Peyer's patch (tissue), 4 donors: ENCODE measurements at regions not wholly inside any gene's neighbourhood (a gene's known extent, or its start where the extent isn't known, plus 50 kb on each side); places are given as distances from the start of the nearest gene placed in this dataset.
A peak's percentile ranks its signal among the peaks of the same experiment; 100 is the strongest.

Experiments used
- DNase-seq, 3 donors: peaks; one replicate each; pipeline ENCODE4 v3.0.0-alpha.2; 2017 to 2019
- H3K27ac ChIP-seq, 4 donors: fragments of 200-600 bp; sonication (generic); one replicate each; pipeline ENCODE4 v1.5.1; 2016 to 2019
- H3K27me3 ChIP-seq, 2 donors: fragments of 200-600 bp; sonication (generic); one replicate each; pipeline ENCODE4 v1.5.1; 2019
- H3K36me3 ChIP-seq, 3 donors: fragments of 200-600 bp; sonication (generic); one replicate each; pipeline ENCODE4 v1.5.1; 2016 to 2019
- H3K4me1 ChIP-seq, 4 donors: fragments of 200-600 bp; sonication (generic); one replicate each; pipeline ENCODE4 v1.5.1; 2016 to 2019
- H3K4me3 ChIP-seq, 4 donors: fragments of 200-600 bp; sonication (generic); 1 replicate in 3 of 4; 2 replicates in 1 of 4; pipeline ENCODE4 v1.5.1; 2016 to 2019; ENCODE audit warnings: mild to moderate bottlenecking in 1 of 4
- H3K9me3 ChIP-seq, 4 donors: fragments of 200-600 bp; sonication (generic); one replicate each; pipeline ENCODE4 v1.5.1; 2016 to 2019; ENCODE audit warnings: mild to moderate bottlenecking in 1 of 4
- POLR2A ChIP-seq, 2 donors: fragments of 450-650 bp; IDR thresholded peaks; one replicate each; pipeline ENCODE4 v1.5.1; 2017; ENCODE audit warnings: antibody characterized with exemption in 2 of 2, mild to moderate bottlenecking in 2 of 2, moderate library complexity in 2 of 2
- TF ChIP-seq, protein P1 (sequence below), 6 experiments: fragments of 450-650 bp in 4 of 6; fragments of 200-600 bp in 2 of 6; sonication (generic) in 1 of 6; IDR thresholded peaks; one replicate each; pipeline ENCODE4 v1.5.1; 2017 to 2019; ENCODE audit warnings: antibody characterized with exemption in 6 of 6, mild to moderate bottlenecking in 3 of 6, moderate library complexity in 1 of 6

DNA sequence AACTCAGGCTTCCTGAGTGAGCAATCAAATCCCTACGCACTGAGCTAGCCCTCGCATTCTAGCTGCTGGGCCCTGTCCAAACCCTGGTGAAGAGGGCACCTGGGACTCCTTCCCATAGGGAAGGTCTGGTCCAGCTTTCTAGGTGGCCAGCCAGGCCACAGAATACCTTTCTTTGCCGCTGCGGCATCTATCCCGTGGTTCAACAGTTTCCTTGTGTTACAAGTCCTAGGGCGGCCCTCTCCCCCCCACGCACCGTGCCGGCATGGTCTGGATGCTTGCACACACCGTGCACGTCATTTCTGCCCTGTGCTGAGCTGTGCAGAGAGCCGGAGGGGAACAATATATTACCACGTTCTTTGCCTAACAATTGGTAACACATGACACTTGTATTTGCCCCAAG, 164.6 kb upstream of the TSHZ3 start:
- Histone ChIP-seq H3K27me3 (no peaks in the 10 kb centered on the region), H3K27ac (no peak overlapping the region), H3K9me3 (no peaks in the 10 kb centered on the region), H3K4me3 (no peak overlapping the region), H3K36me3 (no peaks in the 10 kb centered on the region), H3K4me1 (no peaks in the 10 kb centered on the region)
- no peak for TF ChIP-seq POLR2A (IDR thresholded peaks at IDR 0.05)
- TF ChIP-seq, protein P1, sequence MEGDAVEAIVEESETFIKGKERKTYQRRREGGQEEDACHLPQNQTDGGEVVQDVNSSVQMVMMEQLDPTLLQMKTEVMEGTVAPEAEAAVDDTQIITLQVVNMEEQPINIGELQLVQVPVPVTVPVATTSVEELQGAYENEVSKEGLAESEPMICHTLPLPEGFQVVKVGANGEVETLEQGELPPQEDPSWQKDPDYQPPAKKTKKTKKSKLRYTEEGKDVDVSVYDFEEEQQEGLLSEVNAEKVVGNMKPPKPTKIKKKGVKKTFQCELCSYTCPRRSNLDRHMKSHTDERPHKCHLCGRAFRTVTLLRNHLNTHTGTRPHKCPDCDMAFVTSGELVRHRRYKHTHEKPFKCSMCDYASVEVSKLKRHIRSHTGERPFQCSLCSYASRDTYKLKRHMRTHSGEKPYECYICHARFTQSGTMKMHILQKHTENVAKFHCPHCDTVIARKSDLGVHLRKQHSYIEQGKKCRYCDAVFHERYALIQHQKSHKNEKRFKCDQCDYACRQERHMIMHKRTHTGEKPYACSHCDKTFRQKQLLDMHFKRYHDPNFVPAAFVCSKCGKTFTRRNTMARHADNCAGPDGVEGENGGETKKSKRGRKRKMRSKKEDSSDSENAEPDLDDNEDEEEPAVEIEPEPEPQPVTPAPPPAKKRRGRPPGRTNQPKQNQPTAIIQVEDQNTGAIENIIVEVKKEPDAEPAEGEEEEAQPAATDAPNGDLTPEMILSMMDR (IDR thresholded peaks at IDR 0.05) = no peak
- DNase-seq = no peak

- DNase-seq = no peak
- Histone ChIP-seq H3K27ac (no peak overlapping the region), H3K4me3 (no peak overlapping the region), H3K27me3 (no peaks in the 10 kb centered on the region), H3K36me3 (no peaks in the 10 kb centered on the region), H3K4me1 (no peaks in the 10 kb centered on the region), H3K9me3 (peaks cover 0 to 3% (median 0%) of the 10 kb centered on the region in 4 donors)
- no peak for TF ChIP-seq POLR2A (IDR thresholded peaks at IDR 0.05)
- TF ChIP-seq, protein P1 (IDR thresholded peaks at IDR 0.05) = no peak
Measured at GRCh38 chr19:31515931-31516330, 166.7 kb upstream of the TSHZ3 start.

- no peak for TF ChIP-seq POLR2A (IDR thresholded peaks at IDR 0.05)
- TF ChIP-seq, protein P1 (IDR thresholded peaks at IDR 0.05) = no peak
- Histone ChIP-seq H3K9me3 (peaks cover 0 to 3% (median 0%) of the 10 kb centered on the region in 4 donors), H3K27ac (no peak overlapping the region), H3K27me3 (no peaks in the 10 kb centered on the region), H3K4me1 (no peaks in the 10 kb centered on the region), H3K36me3 (no peaks in the 10 kb centered on the region), H3K4me3 (no peak overlapping the region)
- DNase-seq = no peak
Measured at GRCh38 chr19:31516756-31517155, 167.5 kb upstream of the TSHZ3 start.

- TF ChIP-seq, protein P1 (IDR thresholded peaks at IDR 0.05) = no peak
- no peak for TF ChIP-seq POLR2A (IDR thresholded peaks at IDR 0.05)
- peak overlapping the region in 1 of 4 donors; percentile 22 for H3K27ac ChIP-seq
- H3K4me1 ChIP-seq = no peaks in the 10 kb centered on the region
- no peak overlapping the region for H3K4me3 ChIP-seq
- H3K9me3 ChIP-seq = peaks cover 0 to 3% (median 0%) of the 10 kb centered on the region in 4 donors
- H3K36me3 ChIP-seq = no peaks in the 10 kb centered on the region
- no peak for DNase-seq
- no peaks in the 10 kb centered on the region for H3K27me3 ChIP-seq
Measured at GRCh38 chr19:31517224-31518180, 168.3 kb upstream of the TSHZ3 start.

GRCh38 chr19:31518216-31519020, 169.2 kb upstream of the TSHZ3 start:
- DNase-seq = no peak
- Histone ChIP-seq H3K4me1 (no peaks in the 10 kb centered on the region), H3K27me3 (no peaks in the 10 kb centered on the region), H3K27ac (peak overlapping the region in 1 of 4 donors; percentile 22), H3K9me3 (peaks cover 0 to 3% (median 0%) of the 10 kb centered on the region in 4 donors), H3K36me3 (no peaks in the 10 kb centered on the region), H3K4me3 (no peak overlapping the region)
- TF ChIP-seq, protein P1 (IDR thresholded peaks at IDR 0.05) = no peak
- no peak for TF ChIP-seq POLR2A (IDR thresholded peaks at IDR 0.05)
